GF-D8 (cell line): ENCODE measurements at regions not wholly inside any gene's neighbourhood (a gene's known extent, or its start where the extent isn't known, plus 50 kb on each side); places are given as distances from the start of the nearest gene placed in this dataset.

Source experiments
- DNase-seq: peaks from one replicate; lab custom pipeline; 2025; lab: John Stamatoyannopoulos, UW

- DNase-seq = no peak
Observed at GRCh38 chr12:19867970-19868369, 428.7 kb downstream of the AEBP2 start.

- no peak for DNase-seq
Observed at GRCh38 chr12:19869413-19869812, 430.1 kb downstream of the AEBP2 start.

- no peak for DNase-seq
Observed at GRCh38 chr12:19872621-19873540, 433.6 kb downstream of the AEBP2 start.

GRCh38 chr12:19880076-19880475 lies 440.8 kb downstream of the AEBP2 start:
- DNase-seq = no peak

- DNase-seq = no peak
Observed at GRCh38 chr12:19880721-19881120, 441.4 kb downstream of the AEBP2 start.

- DNase-seq = no peak
Observed at GRCh38 chr12:19882346-19882745, 443.1 kb downstream of the AEBP2 start.

GRCh38 chr12:19884021-19884492 lies 444.8 kb downstream of the AEBP2 start:
- no peak for DNase-seq

- DNase-seq = no peak
Observed at GRCh38 chr12:19885093-19885812, 446.0 kb downstream of the AEBP2 start.

GRCh38 chr12:19886065-19886464 lies 446.8 kb downstream of the AEBP2 start:
- no peak for DNase-seq

- no peak for DNase-seq
Observed at GRCh38 chr12:19886639-19887064, 447.4 kb downstream of the AEBP2 start.

GRCh38 chr12:19890024-19890423 lies 450.7 kb downstream of the AEBP2 start:
- no peak for DNase-seq

GRCh38 chr12:19891936-19892591 lies 452.8 kb downstream of the AEBP2 start:
- no peak for DNase-seq

- DNase-seq = no peak
Observed at GRCh38 chr12:19893514-19893913, 454.2 kb downstream of the AEBP2 start.

- no peak for DNase-seq
Observed at GRCh38 chr12:19894050-19894449, 454.8 kb downstream of the AEBP2 start.

GRCh38 chr12:19894803-19895202 lies 455.5 kb downstream of the AEBP2 start:
- no peak for DNase-seq

GRCh38 chr12:19895246-19896020 lies 456.1 kb downstream of the AEBP2 start:
- DNase-seq = no peak

GRCh38 chr12:19896041-19896440 lies 456.7 kb downstream of the AEBP2 start:
- DNase-seq = no peak

GRCh38 chr12:19896534-19896933 lies 457.2 kb downstream of the AEBP2 start:
- no peak for DNase-seq

GRCh38 chr12:19897900-19898408 lies 458.7 kb downstream of the AEBP2 start:
- no peak for DNase-seq

GRCh38 chr12:19901841-19902240 lies 462.5 kb downstream of the AEBP2 start:
- no peak for DNase-seq

GRCh38 chr12:19904819-19905218 lies 463.5 kb upstream of the PDE3A start:
- no peak for DNase-seq
